ENCODE measurements at regions not wholly inside any gene's neighbourhood (a gene's known extent, or its start where the extent isn't known, plus 50 kb on each side); places are given as distances from the start of the nearest gene placed in this dataset.
"Not testable (repeated sequence)": the region's sequence is repeated elsewhere in the genome, so short reads cannot be mapped to it uniquely, and the experiment has no call there.

- no peak for DNase-seq
These were observed 197.4 kb downstream of the DUSP6 start for GRCh38 chr12:89154743-89155499.

- DNase-seq: no peak
These were observed 199.0 kb downstream of the DUSP6 start for GRCh38 chr12:89153341-89153740.

GRCh38 chr12:89151536-89151935 is 200.8 kb downstream of the DUSP6 start:
- no peak for DNase-seq

GRCh38 chr12:89150789-89151188 is 201.5 kb downstream of the DUSP6 start:
- not testable (repeated sequence) for DNase-seq

GRCh38 chr12:89140602-89141238 is 211.6 kb downstream of the DUSP6 start:
- no peak for DNase-seq

- no peak for DNase-seq
These were observed 212.2 kb downstream of the DUSP6 start for GRCh38 chr12:89140141-89140540.

GRCh38 chr12:89139390-89139789 is 212.9 kb downstream of the DUSP6 start:
- DNase-seq: no peak

GRCh38 chr12:89138048-89138852 is 214.1 kb downstream of the DUSP6 start:
- no peak for DNase-seq

GRCh38 chr12:89135976-89136634 is 216.2 kb downstream of the DUSP6 start:
- peak; percentile 58 to 59 for DNase-seq

- DNase-seq: no peak
These were observed 218.0 kb downstream of the DUSP6 start for GRCh38 chr12:89134213-89134770.

GRCh38 chr12:89129167-89129870 is 223.0 kb downstream of the DUSP6 start:
- DNase-seq: no peak

- peak; percentile 29 to 62 for DNase-seq
These were observed 225.6 kb downstream of the DUSP6 start for GRCh38 chr12:89126712-89127111.

- no peak for DNase-seq
These were observed 229.4 kb downstream of the DUSP6 start for GRCh38 chr12:89122852-89123251.

GRCh38 chr12:89117448-89118034 is 234.8 kb downstream of the DUSP6 start:
- peak in 1 of 2 donors; percentile 10 for DNase-seq

GRCh38 chr12:89111964-89112363 is 240.3 kb downstream of the DUSP6 start:
- no peak for DNase-seq

- no peak for DNase-seq
These were observed 244.0 kb downstream of the DUSP6 start for GRCh38 chr12:89108265-89108664.

- DNase-seq: no peak
These were observed 245.4 kb downstream of the DUSP6 start for GRCh38 chr12:89106950-89107349.

- no peak for DNase-seq
These were observed 247.1 kb downstream of the DUSP6 start for GRCh38 chr12:89105243-89105642.

GRCh38 chr12:89103831-89104230 is 248.5 kb downstream of the DUSP6 start:
- no peak for DNase-seq

GRCh38 chr12:89101440-89101839 is 250.9 kb downstream of the DUSP6 start:
- no peak for DNase-seq

- no peak for DNase-seq
These were observed 253.7 kb downstream of the DUSP6 start for GRCh38 chr12:89098441-89099112.
